ENCODE measurements at regions not wholly inside any gene's neighbourhood (a gene's known extent, or its start where the extent isn't known, plus 50 kb on each side); places are given as distances from the start of the nearest gene placed in this dataset.

DNA sequence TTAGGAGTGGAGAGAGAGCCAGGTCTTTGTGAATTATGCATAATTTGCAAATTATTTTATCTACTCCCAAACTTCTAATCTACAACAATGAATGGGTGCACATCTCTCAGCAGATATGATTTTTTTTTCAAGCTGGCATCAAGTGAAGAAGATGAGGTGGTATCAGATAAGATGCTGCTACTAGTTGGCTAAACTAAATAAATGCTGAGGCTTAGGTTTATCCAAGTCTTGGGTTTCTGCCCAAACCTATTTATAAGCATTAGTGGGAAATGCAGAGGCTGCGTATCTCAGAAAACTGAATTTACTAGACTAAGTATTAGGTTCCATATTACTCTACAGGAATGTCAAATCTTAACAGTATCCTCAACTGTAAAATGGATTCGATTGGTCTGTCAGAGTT is 703.0 kb upstream of the CELF2 start:
- Histone ChIP-seq H3K27me3 (no peaks in the 10 kb centered on the region), H3K4me3 (ENCODE audit: low read depth, low read length) (no peak overlapping the region), H3K36me3 (no peaks in the 10 kb centered on the region), H3K9me3 (no peaks in the 10 kb centered on the region), H3K4me1 (no peaks in the 10 kb centered on the region)
- no peak for DNase-seq
- no peak for TF ChIP-seq CTCF (IDR thresholded peaks at IDR 0.05; ENCODE audit: low read depth, low read length)

DNA sequence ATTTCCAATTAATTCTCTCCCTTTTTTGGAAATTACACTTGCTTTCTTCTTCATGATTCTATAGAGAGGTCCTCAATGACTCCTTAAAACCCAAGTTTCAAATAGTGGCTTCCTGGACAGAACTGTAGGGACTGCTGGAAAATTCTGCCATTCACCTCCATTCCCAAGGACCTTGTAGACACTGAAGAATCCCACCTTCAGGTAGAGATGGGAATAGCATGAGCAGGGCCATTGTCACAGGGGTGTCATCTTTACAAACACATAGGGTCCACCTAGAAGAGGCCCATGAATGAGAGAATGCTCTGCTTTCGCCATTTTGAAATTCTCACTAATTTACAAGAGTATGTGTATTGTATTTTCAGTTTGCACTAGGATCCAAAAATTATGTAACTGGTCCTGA is 701.7 kb upstream of the CELF2 start:
- Histone ChIP-seq H3K4me1 (no peaks in the 10 kb centered on the region), H3K9me3 (no peaks in the 10 kb centered on the region), H3K36me3 (no peaks in the 10 kb centered on the region), H3K27me3 (no peaks in the 10 kb centered on the region), H3K4me3 (ENCODE audit: low read depth, low read length) (no peak overlapping the region)
- no peak for DNase-seq
- TF ChIP-seq CTCF (IDR thresholded peaks at IDR 0.05; ENCODE audit: low read depth, low read length) = no peak

DNA sequence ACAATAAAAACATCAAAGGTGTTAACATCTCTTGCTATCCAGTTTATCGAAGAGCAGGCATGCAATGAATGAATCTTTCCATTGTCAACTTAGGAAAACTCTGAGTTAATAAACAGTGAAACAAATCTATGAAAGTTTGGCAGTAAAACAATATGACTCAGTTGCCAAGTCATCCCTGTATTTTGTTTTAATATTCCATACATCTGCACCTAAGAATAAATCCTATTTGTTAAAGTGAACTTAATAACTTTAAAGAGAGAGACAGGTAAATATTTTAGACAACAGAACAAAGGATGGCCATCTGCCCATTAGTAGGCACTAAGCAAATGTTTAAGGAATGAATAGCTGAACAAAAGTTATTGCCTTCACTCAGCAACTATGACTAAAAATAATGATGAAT is 700.5 kb upstream of the CELF2 start:
- no peak for TF ChIP-seq CTCF (IDR thresholded peaks at IDR 0.05; ENCODE audit: low read depth, low read length)

DNA sequence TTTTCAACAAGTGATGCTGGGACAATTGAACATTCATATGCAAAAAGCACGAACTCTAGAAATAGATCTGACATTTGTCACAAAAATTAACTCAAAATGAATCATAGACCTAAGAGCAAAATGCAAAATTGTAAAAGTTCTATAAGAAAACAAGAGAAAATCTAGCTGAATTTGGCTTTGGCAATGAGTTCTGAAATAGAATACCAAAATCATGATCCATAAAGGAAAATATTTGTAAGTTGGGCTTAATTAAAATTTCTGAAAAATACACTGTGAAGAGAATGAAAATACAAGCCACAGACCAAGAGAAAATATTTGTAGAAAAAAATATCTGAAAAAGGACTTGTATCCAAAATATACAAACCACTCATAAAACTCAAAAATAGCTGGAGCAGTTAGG is 698.8 kb upstream of the CELF2 start:
- no peak overlapping the region for H3K4me3 ChIP-seq (ENCODE audit: low read depth, low read length)
- no peak for DNase-seq
- H3K9me3 ChIP-seq = no peaks in the 10 kb centered on the region
- H3K36me3 ChIP-seq = no peaks in the 10 kb centered on the region
- H3K27me3 ChIP-seq = no peaks in the 10 kb centered on the region
- H3K4me1 ChIP-seq = no peaks in the 10 kb centered on the region
- TF ChIP-seq CTCF (IDR thresholded peaks at IDR 0.05; ENCODE audit: low read depth, low read length) = no peak

More for the DNA sequence above, 700.5 kb upstream of the CELF2 start:
- H3K9me3 ChIP-seq = no peaks in the 10 kb centered on the region
- no peaks in the 10 kb centered on the region for H3K27me3 ChIP-seq
- H3K4me3 ChIP-seq (ENCODE audit: low read depth, low read length) = no peak overlapping the region
- H3K4me1 ChIP-seq = no peaks in the 10 kb centered on the region
- DNase-seq = no peak
- no peaks in the 10 kb centered on the region for H3K36me3 ChIP-seq

DNA sequence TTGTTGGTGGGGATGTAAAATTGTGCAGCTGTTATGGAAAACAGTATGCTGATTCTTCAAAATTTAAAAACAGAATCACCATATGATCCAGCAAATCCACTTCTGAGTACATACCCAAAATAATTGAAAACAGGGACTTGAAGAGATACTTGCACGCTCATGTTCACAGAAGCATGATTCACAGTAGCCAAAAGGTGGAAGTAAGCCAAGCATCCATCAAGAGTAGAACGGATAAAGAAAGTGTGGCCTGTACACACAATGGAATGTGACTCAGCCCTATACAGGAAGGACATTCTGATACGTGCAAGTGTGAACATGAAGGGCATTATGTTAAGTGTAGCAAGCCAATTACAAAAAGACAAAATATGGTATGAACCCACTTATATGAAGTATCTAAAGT is 696.7 kb upstream of the CELF2 start:
- TF ChIP-seq CTCF (IDR thresholded peaks at IDR 0.05; ENCODE audit: low read depth, low read length) = no peak
- no peaks in the 10 kb centered on the region for H3K27me3 ChIP-seq
- H3K4me1 ChIP-seq = no peaks in the 10 kb centered on the region
- H3K9me3 ChIP-seq = no peaks in the 10 kb centered on the region
- no peaks in the 10 kb centered on the region for H3K36me3 ChIP-seq
- no peak for DNase-seq
- no peak overlapping the region for H3K4me3 ChIP-seq (ENCODE audit: low read depth, low read length)

DNA sequence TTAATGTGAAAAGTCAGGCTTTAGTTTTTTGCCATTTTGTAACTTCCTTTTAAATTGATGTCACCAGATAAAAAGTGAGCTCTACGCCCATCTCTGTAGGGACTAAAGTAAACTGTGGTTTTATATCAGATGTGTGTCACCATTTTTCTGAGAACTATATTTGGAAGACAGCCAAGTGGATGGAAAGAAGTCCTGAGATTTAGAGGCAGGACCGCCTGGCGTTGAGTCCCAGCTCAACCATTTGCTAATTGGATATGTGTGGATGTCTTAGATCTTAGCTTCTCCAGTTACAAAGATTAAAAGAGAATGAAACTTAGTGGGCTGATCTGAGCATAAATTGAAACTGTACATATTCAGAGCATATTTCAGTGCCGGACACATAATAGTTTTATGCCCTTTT is 691.6 kb upstream of the CELF2 start:
- H3K36me3 ChIP-seq = no peaks in the 10 kb centered on the region
- no peaks in the 10 kb centered on the region for H3K27me3 ChIP-seq
- no peak for DNase-seq
- TF ChIP-seq CTCF (IDR thresholded peaks at IDR 0.05; ENCODE audit: low read depth, low read length) = no peak
- no peak overlapping the region for H3K4me3 ChIP-seq (ENCODE audit: low read depth, low read length)
- no peaks in the 10 kb centered on the region for H3K9me3 ChIP-seq
- H3K4me1 ChIP-seq = no peaks in the 10 kb centered on the region
